ENCODE measurements at regions not wholly inside any gene's neighbourhood (a gene's known extent, or its start where the extent isn't known, plus 50 kb on each side); places are given as distances from the start of the nearest gene placed in this dataset.

- TF ChIP-seq CTCF (IDR thresholded peaks at IDR 0.05; ENCODE audit: insufficient read depth, low read depth, low read length) (no peak), EZH2 (IDR thresholded peaks at IDR 0.05; ENCODE audit: insufficient read depth, low read length) (no peak)
Measured at GRCh38 chr21:27258742-27259448, 292.0 kb upstream of the ADAMTS5 start.
